Colonic mucosa (tissue), 4 donors: ENCODE measurements at regions not wholly inside any gene's neighbourhood (a gene's known extent, or its start where the extent isn't known, plus 50 kb on each side); places are given as distances from the start of the nearest gene placed in this dataset.

ENCODE experiments used
- DNase-seq: peaks from one replicate; pipeline ENCODE4 v3.0.0-alpha.2; 2020
- H3K27ac ChIP-seq: fragments of 200-600 bp; one replicate; pipeline ENCODE4 v1.8.0; 2021
- H3K27me3 ChIP-seq: fragments of 200-600 bp; one replicate; pipeline ENCODE4 v1.8.0; 2021
- H3K36me3 ChIP-seq: fragments of 200-600 bp; one replicate; pipeline ENCODE4 v1.8.0; 2021
- H3K4me1 ChIP-seq: fragments of 200-600 bp; one replicate; pipeline ENCODE4 v1.8.0; 2021; ENCODE audit warnings: mild to moderate bottlenecking
- H3K4me3 ChIP-seq: fragments of 200-600 bp; one replicate; pipeline ENCODE4 v1.8.0; 2021
- H3K9ac ChIP-seq, 2 donors: one replicate each; pipeline ENCODE4 v1.7.0; 2013; ENCODE audit warnings: control low read depth in 2 of 2, low read depth in 2 of 2, low read length in 2 of 2
- H3K9me3 ChIP-seq: fragments of 200-600 bp; one replicate; pipeline ENCODE4 v1.8.0; 2021
- intact Hi-C: fragments of 100-400 bp; cut with DNase I; formaldehyde crosslinking; loops from one replicate; pipeline ENCODE4 v1.14.1; 2022
- TF ChIP-seq, protein P1 (sequence below): fragments of 200-600 bp; IDR thresholded peaks from one replicate; pipeline ENCODE4 v1.8.0; 2022; ENCODE audit warnings: antibody characterized with exemption, mild to moderate bottlenecking
- donor health status: healthy.
- donor health status: DM: no; HTN: no; CAD: no.
- donor health status: DM: no; HTN: no; CAD: no.

- TF ChIP-seq, protein P1, sequence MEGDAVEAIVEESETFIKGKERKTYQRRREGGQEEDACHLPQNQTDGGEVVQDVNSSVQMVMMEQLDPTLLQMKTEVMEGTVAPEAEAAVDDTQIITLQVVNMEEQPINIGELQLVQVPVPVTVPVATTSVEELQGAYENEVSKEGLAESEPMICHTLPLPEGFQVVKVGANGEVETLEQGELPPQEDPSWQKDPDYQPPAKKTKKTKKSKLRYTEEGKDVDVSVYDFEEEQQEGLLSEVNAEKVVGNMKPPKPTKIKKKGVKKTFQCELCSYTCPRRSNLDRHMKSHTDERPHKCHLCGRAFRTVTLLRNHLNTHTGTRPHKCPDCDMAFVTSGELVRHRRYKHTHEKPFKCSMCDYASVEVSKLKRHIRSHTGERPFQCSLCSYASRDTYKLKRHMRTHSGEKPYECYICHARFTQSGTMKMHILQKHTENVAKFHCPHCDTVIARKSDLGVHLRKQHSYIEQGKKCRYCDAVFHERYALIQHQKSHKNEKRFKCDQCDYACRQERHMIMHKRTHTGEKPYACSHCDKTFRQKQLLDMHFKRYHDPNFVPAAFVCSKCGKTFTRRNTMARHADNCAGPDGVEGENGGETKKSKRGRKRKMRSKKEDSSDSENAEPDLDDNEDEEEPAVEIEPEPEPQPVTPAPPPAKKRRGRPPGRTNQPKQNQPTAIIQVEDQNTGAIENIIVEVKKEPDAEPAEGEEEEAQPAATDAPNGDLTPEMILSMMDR: no peak
Measured at GRCh38 chr21:32916088-32916487, 109.6 kb upstream of the OLIG2 start.

GRCh38 chr21:32916522-32917099 lies 109.1 kb upstream of the OLIG2 start:
- no peaks in the 10 kb centered on the region for H3K4me1 ChIP-seq
- no peak overlapping the region for H3K4me3 ChIP-seq
- H3K27me3 ChIP-seq: no peaks in the 10 kb centered on the region
- H3K9ac ChIP-seq: no peak overlapping the region
- no peaks in the 10 kb centered on the region for H3K9me3 ChIP-seq
- no peaks in the 10 kb centered on the region for H3K36me3 ChIP-seq
- H3K27ac ChIP-seq: no peak overlapping the region
- TF ChIP-seq, protein P1: no peak
- intact Hi-C loops: no loop called here
- DNase-seq: no peak

More at GRCh38 chr21:32916088-32916487, 109.6 kb upstream of the OLIG2 start:
- Histone ChIP-seq H3K4me3 (no peak overlapping the region), H3K9me3 (no peaks in the 10 kb centered on the region), H3K27ac (no peak overlapping the region), H3K36me3 (no peaks in the 10 kb centered on the region), H3K9ac (no peak overlapping the region), H3K27me3 (no peaks in the 10 kb centered on the region), H3K4me1 (no peaks in the 10 kb centered on the region)
- no peak for DNase-seq
- intact Hi-C loops: no loop called here

DNA sequence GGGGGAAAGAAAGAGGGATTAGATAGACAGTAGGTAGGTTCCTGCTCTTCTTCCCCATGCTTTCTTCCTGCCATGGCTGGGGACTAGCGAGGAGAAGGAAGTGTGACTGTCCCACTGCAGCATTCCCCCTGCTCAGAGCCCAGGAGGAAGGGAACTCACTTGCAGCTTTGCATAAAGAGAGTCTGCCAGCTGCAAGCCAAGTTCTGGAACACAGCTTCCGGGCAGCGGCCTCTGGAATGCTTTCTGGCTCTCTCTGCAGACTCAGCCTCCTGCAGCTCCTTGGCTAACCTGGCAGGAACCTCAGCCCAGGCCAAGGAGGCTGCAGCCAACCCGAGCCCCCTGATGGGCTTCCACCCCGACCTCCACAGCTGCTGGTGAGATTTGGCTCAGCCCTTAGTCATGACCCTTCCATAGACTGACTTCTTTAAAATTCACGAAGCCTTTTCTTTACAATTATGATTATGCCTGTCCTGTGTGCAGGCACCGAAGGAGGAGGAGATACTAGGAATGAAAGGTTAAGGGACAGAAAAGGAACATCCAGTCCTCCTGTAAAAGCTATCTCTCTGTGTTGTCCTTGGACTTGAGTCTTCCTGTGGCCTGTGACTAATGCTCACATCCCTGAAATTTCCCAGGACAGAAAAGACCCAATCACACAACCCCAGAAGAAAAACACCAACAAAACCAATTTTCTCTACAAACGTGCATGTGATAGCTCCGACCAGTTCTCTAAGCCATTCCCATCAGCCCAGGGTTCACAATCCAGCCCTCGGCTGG lies 108.2 kb upstream of the OLIG2 start:
- intact Hi-C loops: no loop called here
- TF ChIP-seq, protein P1: no peak
- H3K27ac ChIP-seq: no peak overlapping the region
- DNase-seq: no peak
- H3K36me3 ChIP-seq: no peaks in the 10 kb centered on the region
- H3K4me1 ChIP-seq: no peaks in the 10 kb centered on the region
- H3K9ac ChIP-seq: no peak overlapping the region
- H3K27me3 ChIP-seq: no peaks in the 10 kb centered on the region
- H3K4me3 ChIP-seq: no peak overlapping the region
- H3K9me3 ChIP-seq: no peaks in the 10 kb centered on the region

- Histone ChIP-seq H3K4me1 (no peaks in the 10 kb centered on the region), H3K9ac (no peak overlapping the region), H3K9me3 (no peaks in the 10 kb centered on the region), H3K27ac (no peak overlapping the region), H3K36me3 (no peaks in the 10 kb centered on the region), H3K4me3 (no peak overlapping the region), H3K27me3 (no peaks in the 10 kb centered on the region)
- intact Hi-C loops: no loop called here
- TF ChIP-seq, protein P1: no peak
- no peak for DNase-seq
Measured at GRCh38 chr21:32918478-32919120, 107.1 kb upstream of the OLIG2 start.

DNA sequence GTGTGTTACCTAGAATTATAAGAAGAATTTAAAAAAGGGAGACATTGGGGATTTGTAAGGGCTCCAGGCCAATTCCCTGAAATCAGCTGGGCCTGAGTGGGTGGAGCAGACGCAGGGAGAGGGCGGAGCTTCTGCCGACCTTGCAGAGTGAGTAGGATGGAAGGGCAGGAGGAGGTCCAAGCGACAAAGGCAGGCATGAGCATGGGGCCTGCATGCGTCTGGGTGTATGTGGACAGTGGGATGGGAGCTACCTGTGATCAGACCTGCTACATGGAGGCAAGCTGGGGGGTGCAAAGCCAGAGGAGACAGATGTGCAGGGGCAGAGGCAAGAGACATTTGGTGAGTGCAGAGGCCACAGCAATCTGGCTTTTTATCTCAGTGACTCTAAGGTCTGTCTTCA lies 105.3 kb upstream of the OLIG2 start:
- H3K36me3 ChIP-seq: no peaks in the 10 kb centered on the region
- no peak overlapping the region for H3K27ac ChIP-seq
- TF ChIP-seq, protein P1: no peak
- H3K4me3 ChIP-seq: no peak overlapping the region
- no peak for DNase-seq
- no peaks in the 10 kb centered on the region for H3K9me3 ChIP-seq
- H3K27me3 ChIP-seq: no peaks in the 10 kb centered on the region
- H3K9ac ChIP-seq: no peak overlapping the region
- intact Hi-C loops: no loop called here
- no peaks in the 10 kb centered on the region for H3K4me1 ChIP-seq
